ENCODE measurements at regions not wholly inside any gene's neighbourhood (a gene's known extent, or its start where the extent isn't known, plus 50 kb on each side); places are given as distances from the start of the nearest gene placed in this dataset.

DNA sequence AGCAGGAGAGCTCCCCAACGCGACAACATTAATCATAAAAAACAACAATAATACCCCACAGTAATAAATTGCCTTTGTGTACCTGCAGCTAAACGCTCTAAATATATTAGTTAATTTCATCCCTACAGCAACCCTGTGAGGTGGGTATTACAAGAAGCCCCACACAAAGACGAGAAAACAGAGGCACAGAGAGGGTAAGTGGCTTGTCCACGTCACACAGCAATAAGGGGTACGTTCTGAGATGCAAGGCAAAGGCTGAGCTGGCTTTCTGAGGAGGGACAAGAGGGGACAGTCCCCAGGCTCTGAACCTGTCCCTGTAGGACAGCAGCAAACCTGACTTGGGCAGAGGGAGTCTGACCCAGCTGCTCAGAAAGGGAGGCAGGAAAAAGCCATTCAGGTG is 78.2 kb downstream of the NCOR2 start:
- no peak for DNase-seq (ENCODE audit: low read depth)

GRCh38 chr12:124488520-124488919 is 78.9 kb downstream of the NCOR2 start:
- no peak for DNase-seq (ENCODE audit: low read depth)

DNA sequence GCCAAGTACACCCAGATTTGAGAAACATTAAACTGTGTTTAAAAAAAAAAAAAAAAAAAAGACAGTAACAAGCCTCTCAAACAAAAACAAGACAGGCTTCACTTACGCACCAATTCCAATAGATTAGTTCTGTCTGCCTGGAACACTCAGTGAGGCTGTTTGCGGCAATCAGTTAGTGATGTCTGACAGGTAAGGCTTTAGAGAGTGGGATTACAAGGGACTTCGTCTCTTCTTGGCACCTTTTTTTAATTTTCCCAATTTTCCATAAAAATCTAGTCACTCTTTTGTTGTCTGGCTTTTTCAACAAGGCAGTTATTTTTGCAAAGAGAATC is 79.6 kb downstream of the NCOR2 start:
- no peak for DNase-seq (ENCODE audit: low read depth)

DNA sequence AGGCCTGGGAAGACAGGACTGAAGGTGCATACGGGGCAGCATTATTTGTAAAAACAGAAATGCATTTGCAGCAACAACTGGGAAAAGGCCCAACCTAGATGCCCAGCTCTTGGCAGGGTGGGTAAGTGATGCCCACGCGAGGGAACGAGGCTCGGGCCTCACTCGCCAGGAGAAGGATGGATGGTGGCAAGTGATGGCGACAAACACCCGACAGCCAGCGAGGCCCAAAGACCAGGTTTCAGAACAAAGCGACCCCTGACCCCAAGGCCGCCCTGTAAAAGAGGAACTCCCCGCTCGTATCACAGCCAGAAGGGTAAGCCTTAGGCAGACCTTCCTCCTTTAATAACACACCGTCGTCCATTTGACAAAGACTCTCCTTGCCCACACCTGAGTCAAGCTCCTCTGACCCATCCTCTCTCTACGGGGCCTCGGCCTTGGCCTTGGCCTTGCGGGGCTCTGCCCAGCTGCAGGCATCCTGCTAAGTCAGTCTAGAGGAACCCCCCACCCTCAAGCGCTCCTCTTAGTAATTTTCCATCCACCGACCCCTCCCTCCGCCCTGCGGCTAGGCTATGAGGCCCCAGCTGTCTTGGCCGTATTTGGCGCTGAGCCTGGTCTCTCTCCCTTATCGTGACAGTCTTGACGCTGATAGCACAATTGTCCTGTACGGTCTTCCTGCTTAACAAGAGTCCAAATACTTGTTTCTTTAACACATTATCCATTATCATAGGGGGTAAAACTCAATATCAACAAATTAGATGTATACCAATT is 80.2 kb downstream of the NCOR2 start:
- DNase-seq (ENCODE audit: low read depth) = no peak

DNA sequence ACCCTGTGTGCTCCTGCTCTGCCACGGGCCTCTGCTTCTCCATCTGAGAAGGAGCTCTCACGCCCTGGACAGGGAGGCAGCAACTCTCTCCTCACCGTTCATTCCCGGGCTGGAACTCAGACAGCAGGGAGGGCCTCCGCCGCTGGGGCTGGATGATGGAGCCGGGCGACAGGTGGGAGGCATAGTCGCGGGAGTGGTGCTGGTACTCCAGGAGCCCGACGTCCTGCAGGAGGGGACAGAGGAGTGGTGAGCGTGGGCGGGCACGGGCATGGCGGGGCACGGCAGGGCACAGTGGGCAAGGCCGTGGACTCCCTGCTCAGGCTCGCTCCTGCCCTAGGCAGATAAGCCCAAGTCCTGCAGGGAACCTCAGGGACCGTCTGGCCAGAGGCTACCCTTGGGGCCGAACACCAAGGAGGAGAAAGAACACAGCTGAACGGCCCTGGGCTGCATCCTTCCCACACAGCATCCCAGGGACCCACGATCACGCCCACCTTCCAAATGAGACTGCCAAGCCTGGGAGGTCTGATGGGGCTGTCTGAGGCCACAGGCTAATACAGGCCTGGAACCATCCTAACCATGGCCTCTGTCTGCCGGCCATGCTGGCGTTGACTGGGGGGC is 81.0 kb downstream of the NCOR2 start:
- DNase-seq (ENCODE audit: low read depth) = no peak

- no peak for DNase-seq (ENCODE audit: low read depth)
These were observed 82.0 kb downstream of the NCOR2 start for GRCh38 chr12:124485371-124485770.

DNA sequence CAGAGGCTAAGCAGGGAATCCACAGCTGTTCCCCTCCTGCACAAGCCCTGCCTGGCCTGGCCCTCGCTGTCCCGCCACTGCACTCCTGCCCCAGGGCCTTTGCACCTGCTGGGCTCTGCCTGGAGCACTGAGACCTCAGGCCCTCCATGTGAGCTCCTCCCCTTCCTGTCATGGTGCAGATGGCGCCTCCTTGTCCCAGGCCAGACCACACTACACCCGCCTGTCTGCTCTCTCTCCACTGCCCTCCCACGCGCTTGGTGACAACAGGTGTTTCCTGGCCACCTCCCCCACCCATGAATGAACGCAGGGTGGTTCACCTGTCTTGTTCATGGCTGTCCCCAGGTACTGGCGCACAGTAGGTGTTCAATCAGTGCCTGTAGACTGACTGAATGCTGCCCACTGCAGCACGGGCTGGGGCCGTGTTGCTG is 82.9 kb downstream of the NCOR2 start:
- DNase-seq (ENCODE audit: low read depth) = no peak

DNA sequence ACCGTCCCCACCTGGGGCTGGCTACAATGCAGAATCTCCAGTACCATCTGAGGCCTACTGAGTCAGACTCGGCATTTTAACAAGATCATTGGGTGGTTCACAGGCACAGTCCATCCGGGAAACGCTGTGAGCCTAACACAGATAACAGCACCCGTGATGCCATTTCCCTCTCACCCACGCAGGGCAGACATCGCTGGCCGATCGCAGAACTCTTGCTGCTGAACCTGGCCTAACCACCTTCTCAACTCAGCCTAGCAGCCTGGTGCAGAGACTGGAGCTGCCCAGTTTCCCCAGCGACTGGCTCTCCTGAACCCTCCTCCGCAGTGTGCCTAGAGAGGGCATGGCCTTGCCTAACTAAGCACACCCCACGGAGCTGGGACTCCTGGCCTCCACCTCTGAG is 83.3 kb downstream of the NCOR2 start:
- DNase-seq (ENCODE audit: low read depth) = no peak

DNA sequence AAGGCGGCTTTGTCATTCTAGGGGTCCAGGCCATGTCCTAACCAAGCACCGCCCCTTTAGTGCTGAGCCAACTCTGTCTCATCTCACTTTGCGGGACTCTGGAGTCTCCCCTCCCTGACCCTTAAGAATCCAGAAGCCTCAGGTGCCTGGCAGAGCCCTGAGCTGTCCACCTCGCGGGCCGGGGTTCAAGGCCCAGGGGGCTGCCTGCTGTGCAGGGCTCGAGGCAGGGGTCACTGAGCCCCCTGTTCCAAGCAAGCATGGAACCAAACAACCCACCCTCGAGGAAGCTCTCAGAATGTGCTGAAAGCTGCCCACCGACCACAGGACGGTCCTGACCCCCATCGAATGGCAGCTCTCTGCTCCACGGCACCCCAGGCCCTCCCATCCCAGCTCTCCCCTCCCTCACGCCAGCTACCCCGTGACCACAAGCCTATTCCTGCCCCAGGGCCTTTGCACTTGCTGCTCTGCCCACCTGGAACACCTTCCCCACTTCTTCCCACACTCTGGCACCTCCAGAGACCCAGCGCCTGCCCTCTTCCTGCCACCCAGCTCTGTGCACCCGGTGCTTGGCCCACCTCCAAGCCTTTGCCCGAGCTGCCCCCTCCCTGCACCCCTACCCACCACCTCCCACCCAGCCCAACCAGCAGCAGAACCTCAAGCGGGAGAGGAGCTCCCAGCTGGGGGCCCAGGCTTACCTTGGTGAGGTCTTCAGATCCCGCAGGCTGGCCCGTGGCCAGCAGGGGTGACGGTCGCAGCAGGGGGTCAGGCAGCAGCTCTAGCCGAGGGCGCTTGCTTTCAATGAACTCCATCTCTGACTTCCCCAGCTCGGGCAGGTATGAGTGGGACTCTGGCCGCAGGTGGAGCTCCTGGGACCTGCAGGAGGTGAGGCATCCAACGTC is 84.3 kb downstream of the NCOR2 start:
- DNase-seq (ENCODE audit: low read depth) = no peak

DNA sequence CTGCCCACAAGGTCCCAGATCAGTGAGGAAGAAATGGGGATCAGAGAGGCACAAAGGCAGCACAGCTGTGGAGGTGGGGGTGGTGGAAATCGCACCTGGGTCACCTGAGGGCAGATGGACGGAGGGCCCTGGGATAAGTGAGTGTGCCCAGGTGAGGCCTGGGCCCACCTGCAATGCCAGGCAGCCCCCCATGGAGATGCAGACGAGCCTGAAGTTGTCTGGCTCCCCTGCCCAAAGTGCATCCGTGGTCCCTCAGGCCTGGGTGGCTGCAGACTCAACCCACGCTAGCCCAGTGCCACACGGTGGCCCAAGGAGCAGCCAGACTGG is 84.9 kb downstream of the NCOR2 start:
- no peak for DNase-seq (ENCODE audit: low read depth)

DNA sequence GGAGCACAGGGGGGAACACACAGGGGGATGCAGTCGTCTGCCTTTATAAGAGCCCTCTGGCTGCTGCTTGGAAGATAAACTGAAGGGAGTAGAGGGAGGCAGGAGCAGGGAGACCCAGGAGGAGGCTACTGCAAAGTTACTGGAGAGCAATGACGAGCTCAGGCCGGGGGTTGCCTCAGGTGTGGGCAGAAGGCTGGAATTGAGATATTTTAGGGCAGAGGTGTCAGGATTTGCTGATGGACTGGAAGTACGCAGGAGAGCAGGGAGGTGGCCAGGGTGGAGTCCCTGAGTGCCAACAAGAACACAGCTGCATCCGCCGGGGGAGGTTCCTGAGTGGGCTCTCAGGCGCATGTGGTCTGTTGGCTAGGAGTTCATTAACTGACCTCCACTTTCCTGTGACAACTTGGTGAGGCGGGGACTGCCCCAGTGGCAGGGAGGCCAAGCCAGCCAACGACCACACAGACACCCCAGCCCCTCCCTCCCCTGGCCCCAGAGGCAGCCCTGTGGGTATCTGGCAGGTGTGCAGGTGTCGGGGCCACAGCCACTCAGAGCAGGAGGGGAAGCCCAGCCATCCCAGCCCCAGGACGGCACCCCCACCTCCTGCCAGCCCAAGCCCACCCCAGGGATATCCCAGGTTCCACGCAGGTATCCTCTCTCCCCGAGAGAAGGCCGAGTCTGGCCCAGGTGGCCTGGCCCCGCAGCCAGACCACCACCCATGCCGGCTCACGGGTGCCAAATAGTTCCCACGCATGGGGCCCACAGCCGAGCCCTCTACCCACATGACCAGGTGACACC is 85.4 kb downstream of the NCOR2 start:
- DNase-seq (ENCODE audit: low read depth) = no peak

- DNase-seq (ENCODE audit: low read depth) = no peak
These were observed 86.1 kb downstream of the NCOR2 start for GRCh38 chr12:124481257-124481750.

DNA sequence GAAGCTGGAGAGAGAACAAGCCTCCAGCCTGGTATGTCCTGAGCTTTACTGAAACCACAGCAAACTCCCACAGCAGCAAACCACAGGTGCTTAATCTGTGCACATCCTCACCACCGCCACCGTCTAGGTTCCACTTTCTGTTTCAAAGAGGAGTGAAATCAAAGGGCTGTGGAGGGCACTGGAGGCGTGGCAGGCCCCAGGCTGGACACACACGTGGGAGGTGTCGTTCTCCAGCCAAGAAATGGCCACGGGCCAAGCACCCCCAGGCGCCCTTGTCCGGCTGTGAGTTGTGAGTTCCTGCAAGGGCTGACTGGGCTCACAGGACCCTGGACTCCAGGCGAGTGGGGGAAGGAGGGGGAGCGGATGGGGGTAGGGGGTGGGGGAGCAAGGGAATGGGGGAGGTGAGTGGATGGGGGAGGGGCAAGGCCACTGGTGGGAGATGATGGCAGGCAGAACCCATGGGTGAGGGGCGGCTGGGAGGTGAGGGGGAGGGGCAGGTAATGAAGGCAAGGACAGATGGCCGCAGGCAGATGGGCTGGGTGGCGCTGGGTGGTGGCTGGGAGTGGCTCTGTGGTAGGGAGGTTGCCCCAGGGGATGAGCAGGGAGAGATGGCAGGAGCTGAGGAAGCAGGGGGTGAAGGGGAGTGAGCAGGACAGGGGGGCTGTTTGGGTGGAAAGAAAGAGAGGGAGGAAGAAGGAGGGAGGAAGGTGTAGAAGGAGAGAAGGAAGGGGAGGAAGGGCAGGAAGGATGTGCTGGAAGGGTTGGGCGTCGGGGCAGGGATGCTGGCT is 86.7 kb downstream of the NCOR2 start:
- no peak for DNase-seq (ENCODE audit: low read depth)

- DNase-seq (ENCODE audit: low read depth) = no peak
These were observed 87.5 kb downstream of the NCOR2 start for GRCh38 chr12:124479680-124480468.

DNA sequence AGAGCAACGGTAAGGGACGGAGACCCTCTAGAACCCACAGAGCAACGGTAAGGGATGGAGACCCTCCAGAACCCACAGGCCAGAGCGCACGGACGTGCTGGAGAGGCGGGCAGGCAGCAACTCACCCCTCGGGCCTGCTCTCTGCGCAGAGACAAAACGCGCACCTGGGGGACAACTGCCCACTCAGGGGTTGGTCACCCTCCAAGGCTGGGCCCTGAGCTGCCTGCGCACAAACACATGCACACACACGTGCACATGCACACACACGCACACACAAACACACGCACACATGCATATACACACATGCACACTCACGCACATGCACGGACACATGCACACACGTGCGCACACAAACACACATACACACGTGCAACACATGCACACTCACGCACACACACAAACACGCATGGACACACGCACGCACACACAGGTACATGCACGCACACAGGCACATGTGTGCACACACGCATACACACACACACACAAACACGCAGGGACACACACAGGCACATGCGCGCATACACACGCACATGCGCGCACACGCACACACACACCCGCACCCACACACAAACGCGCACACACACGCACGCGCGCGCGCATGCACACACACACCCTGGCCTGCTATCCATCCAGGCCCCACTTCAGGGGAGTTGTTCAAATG is 88.3 kb downstream of the NCOR2 start:
- no peak for DNase-seq (ENCODE audit: low read depth)

DNA sequence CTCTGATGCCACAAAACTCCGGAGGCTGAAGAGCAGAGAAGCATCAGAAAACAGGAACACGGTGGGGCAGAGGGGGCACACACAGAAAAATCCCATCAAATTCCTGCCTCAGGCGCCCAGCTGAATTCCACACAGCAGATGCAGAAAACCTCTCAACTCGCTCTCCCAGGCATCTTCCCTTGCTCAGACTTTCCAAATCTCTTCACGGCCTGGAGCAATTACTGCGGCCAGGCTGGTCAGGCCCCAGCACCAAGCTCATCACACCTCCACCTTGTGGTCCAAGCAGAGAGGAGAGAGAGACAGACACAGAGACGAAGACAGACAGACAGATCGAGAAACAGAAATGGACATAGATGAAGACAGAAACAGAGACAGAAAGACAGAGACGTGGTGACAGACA is 89.0 kb downstream of the NCOR2 start:
- no peak for DNase-seq (ENCODE audit: low read depth)

- DNase-seq (ENCODE audit: low read depth) = no peak
These were observed 90.1 kb downstream of the NCOR2 start for GRCh38 chr12:124477107-124477915.

GRCh38 chr12:124476011-124476400 is 91.4 kb downstream of the NCOR2 start:
- no peak for DNase-seq (ENCODE audit: low read depth)

All from GM04503 (cell line).